Left colon (tissue), 2 donors: ENCODE measurements at regions not wholly inside any gene's neighbourhood (a gene's known extent, or its start where the extent isn't known, plus 50 kb on each side); places are given as distances from the start of the nearest gene placed in this dataset.

Experiments
- ATAC-seq: fragments of 200-7000 bp; cut with Tn5 transposase; one replicate; pipeline ENCODE4 v1.9.1; 2020; ENCODE audit warnings: mild to moderate bottlenecking, moderate library complexity
- DNase-seq, 2 donors: peaks; one replicate each; pipeline ENCODE4 v3.0.0-alpha.2; 2020
- intact Hi-C, 2 donors: fragments of 100-400 bp; cut with DNase I in 1 of 2; cut with micrococcal nuclease in 1 of 2; formaldehyde crosslinking; loops; one replicate each; pipeline versions ENCODE4 v1.11.2 to v1.14.0; 2022; cut with DNase I, micrococcal nuclease
- donor health status: DM: no; HTN: no; CAD: no.
- donor health status: DM: yes; HTN: yes; CAD: no.

DNA sequence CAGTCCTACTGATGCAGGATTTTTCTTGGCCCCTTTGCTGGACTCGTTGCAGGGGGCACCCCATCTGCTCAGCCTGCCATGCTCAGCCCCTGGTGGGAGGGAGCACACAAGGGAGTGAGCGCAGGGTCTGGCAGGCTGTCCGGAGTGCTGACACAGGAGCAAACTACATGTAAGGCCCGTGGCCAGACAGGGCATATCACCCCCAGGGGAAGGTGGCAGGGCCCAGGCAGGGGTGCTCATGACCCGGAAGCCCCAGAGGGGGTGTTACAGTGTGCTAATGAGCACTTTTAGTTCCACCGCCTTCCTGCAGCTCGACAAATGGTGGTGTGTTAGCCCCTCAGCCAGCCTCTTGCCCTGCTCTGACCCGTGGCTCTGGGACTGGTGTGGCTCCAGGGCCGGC is 645.6 kb upstream of the TMEM132C start:
- DNase-seq (no peak), ATAC-seq (no peak)
- intact Hi-C loops: no loop called here

- intact Hi-C loops: no loop called here
- ATAC-seq (no peak), DNase-seq (no peak)
These were observed 643.6 kb upstream of the TMEM132C start for GRCh38 chr12:127623362-127623761.

- ATAC-seq (no peak), DNase-seq (no peak)
- intact Hi-C loops: no loop called here
These were observed 641.7 kb upstream of the TMEM132C start for GRCh38 chr12:127625176-127625771.

DNA sequence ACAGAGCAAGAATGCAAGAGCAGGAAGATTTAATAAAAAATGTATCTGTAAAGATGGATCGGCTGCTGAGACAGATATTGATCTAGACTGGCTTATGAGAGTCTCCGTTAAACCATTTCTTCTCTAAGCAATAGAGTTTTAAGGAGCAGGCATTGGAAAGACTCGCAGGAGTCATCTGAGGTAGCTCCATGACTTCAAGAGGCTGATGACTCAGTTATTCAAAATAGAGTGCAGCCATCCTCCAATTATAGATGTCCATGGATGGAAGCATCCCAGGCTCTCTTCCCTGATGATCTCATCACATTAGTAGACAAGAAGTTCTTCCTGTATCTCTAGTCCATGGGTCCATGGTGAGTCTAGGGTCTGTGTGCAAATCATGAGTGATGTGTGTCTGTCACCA is 638.3 kb upstream of the TMEM132C start:
- DNase-seq: no peak
- intact Hi-C loops: no loop called here
- ATAC-seq: no peak

DNA sequence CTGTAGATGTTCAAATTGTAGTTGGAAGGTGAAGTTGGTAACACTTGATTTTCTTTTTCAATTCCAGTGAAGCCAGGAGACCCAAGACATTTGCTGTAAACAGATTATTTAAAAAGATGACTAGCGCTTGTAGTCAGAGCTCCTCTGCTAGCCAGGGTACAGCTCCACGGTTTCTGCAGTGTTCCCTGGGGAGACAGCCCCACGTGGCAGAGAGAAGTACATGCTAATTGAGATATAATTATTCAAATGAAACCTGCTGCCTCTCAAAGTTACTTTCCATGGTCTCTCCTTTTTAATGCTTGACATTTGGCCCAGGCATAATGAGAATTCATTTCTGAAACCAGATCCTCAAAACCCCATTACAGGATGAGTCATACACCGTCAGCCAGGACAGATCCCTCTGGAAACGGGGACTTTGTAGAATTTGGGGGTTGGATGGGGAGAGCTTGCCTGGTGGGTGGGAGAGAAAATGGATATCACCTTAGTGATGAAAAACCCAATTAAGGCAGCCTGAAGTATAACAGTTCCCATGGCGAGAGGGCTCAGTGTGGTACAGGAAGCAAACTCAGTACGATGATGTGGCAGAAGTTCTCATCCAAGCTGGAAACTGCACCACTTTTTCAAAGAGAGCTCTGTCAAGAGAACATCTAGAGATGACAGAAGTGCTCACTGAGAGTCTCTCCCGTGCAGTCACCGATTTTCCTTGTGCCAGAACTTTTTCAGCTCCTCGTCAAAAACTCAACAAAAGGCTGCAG is 637.7 kb upstream of the TMEM132C start:
- no peak for ATAC-seq
- intact Hi-C loops: no loop called here
- DNase-seq: no peak

GRCh38 chr12:127632461-127632860 is 634.5 kb upstream of the TMEM132C start:
- no peak for ATAC-seq
- DNase-seq: no peak
- intact Hi-C loops: no loop called here

GRCh38 chr12:127635838-127636237 is 631.1 kb upstream of the TMEM132C start:
- no peak for DNase-seq
- intact Hi-C loops: no loop called here
- ATAC-seq: no peak

- intact Hi-C loops: no loop called here
- no peak for DNase-seq
These were observed 630.1 kb upstream of the TMEM132C start for GRCh38 chr12:127636882-127637281.

GRCh38 chr12:127640181-127640886 is 626.6 kb upstream of the TMEM132C start:
- intact Hi-C loops: no loop called here
- ATAC-seq (no peak), DNase-seq (no peak)

More at GRCh38 chr12:127636882-127637281, 630.1 kb upstream of the TMEM132C start:
- no peak for ATAC-seq

DNA sequence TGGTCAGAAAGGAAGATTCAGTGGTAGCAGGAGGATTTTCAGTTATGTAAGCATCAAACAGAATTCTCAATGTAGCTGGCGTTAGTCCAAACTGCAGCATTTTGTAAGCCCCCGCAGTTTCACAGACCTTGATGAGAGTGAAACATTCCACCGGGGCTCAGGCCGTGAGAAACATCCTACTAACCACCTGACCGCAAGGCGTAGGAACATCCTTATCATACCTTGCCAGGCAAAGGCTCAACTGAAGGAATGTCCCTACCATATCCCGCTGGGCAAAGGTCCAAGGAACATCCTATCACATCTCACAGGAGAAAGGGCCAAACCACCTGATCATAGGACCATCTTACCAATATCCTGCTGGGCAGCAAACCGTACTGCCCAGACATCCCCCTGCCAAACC is 624.8 kb upstream of the TMEM132C start:
- no peak for ATAC-seq
- DNase-seq: no peak
- intact Hi-C loops: no loop called here

- intact Hi-C loops: no loop called here
- ATAC-seq (no peak), DNase-seq (no peak)
These were observed 618.6 kb upstream of the TMEM132C start for GRCh38 chr12:127648321-127648720.

GRCh38 chr12:127649961-127650360 is 617.0 kb upstream of the TMEM132C start:
- ATAC-seq: no peak
- DNase-seq: no peak
- intact Hi-C loops: no loop called here

DNA sequence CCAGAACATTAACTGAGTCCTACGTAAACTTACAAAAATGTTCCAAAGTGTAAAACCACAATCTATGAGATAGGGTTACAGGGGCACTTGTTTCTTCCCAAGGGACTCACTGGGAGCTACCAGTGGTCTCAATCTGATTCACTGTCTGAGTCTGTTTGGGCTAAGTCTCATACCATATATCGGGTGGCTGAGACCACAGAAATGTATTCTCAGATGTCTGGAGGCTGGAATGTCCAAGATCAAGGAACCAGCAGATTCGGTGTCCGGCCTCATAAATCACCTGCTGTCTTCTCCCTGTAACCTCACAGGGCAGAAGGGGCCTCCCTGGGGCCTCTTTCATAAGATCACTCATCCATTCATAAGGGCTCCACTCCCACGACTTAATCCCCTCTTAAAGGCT is 616.3 kb upstream of the TMEM132C start:
- intact Hi-C loops: no loop called here
- no peak for ATAC-seq
- no peak for DNase-seq

DNA sequence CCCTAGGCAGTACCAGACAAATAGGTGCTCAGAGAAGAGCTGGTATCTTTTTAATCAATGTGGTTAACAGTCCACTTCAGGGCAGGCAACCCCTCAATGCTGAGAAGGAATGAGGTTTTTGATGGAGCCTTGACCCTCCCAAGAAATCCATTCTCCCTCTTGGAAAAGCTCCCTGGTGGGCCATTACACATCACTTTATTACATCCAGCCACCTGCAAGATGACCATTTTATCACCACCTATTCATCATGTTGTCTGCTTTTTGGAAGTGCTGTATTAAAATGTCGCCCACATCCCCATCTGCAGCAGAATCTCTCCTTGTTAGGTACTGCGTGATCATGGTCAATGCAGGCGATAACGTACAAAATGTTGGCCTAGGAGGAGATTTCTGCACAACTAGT is 614.7 kb upstream of the TMEM132C start:
- intact Hi-C loops: no loop called here
- no peak for DNase-seq
- ATAC-seq: no peak

DNA sequence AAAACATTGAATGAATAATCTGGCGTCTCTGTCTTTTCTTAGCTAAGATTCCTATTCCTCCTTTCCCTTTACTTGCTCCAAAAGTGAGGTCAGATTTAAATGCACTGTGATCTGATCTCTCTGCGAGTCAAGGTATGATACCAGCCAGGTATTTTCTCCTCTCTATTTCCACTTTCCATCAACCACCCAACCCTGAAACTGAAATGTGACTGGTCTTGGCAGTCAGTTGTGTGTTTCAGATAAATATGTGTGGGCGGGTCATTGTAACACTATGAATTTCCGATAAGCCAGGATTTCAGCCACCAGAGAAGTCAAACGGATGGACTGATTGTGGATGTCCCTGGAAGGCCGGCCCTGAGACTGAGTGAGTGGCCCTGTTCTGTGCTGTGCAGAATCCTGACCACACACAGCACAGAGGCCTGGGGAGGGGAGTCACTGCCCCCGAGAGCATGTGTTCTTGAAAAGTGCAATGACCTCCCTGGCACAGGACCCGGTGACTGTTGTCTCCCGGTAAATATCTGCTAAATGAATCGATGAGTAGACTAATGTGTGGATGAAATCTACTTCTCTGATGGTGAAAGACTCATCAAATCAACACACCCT is 612.5 kb upstream of the TMEM132C start:
- ATAC-seq (no peak), DNase-seq (no peak)
- intact Hi-C loops: no loop called here

DNA sequence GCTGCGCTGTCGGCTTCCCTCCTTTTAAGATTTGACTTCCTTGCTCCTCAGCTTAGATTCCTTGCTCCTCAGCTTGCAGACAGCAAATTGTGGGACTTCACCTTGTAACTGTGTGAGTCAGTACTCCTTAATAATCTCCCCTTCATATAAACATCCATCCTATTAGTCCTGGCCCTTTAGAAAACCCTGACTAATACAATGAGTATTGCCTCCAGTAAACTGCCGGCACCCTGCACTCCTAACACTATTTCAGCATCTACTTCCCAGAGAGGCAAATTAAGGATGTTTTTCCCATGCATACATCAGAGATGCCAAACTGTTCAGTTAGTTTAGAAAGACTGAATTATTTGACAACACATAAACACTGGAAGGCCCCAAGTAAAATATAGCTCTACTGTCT is 611.3 kb upstream of the TMEM132C start:
- intact Hi-C loops: no loop called here
- ATAC-seq (no peak), DNase-seq (no peak)

- DNase-seq (no peak), ATAC-seq (no peak)
- intact Hi-C loops: no loop called here
These were observed 610.7 kb upstream of the TMEM132C start for GRCh38 chr12:127656266-127656665.

DNA sequence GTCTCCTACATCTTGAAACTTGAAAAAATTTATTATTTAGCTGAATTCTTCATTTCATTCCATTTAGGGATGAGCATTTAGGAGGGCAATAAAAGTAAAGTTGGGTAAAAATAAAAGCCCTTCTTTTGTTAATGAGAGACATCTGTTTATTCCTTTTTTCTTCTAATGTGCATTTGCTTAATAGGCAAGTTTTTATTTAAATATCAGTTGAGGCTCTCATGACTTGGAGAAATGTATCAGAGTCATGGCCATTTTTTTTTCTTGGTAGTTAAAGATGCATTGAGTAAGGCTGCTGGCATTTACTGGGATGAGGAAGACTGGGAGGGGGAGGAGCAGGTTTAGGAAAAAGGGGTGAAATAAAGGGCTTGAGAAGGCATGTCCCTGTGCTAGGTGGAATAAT is 609.9 kb upstream of the TMEM132C start:
- intact Hi-C loops: no loop called here
- DNase-seq (no peak), ATAC-seq (no peak)

DNA sequence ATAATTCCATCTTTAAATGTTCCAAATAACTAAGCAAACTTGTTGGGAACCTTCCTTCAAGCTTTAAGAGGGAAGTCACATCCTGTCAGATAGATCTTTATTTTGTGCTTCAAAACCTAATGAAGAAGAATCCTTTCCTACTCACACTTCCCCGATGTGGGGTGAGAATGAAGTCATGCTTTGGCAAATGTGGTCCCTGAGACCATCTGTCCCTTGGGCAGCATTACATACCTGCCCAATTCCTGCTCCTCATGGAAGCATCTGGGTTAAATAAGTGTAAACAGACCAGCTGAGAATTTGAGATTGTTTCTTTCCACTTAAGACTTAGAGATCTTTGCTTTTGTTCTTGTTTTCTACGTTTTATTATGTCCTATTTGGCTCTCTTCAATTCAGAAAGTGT is 606.0 kb upstream of the TMEM132C start:
- intact Hi-C loops: no loop called here
- no peak for ATAC-seq
- no peak for DNase-seq

GRCh38 chr12:127663716-127664115 is 603.3 kb upstream of the TMEM132C start:
- intact Hi-C loops: no loop called here
- no peak for ATAC-seq
- DNase-seq: no peak
